ENCODE measurements at regions not wholly inside any gene's neighbourhood (a gene's known extent, or its start where the extent isn't known, plus 50 kb on each side); places are given as distances from the start of the nearest gene placed in this dataset.
A peak's percentile ranks its signal among the peaks of the same experiment; 100 is the strongest.
"Not testable (repeated sequence)": the region's sequence is repeated elsewhere in the genome, so short reads cannot be mapped to it uniquely, and the experiment has no call there.

- DNase-seq: no peak
These were observed 288.1 kb upstream of the POU1F1 start for GRCh38 chr3:87564438-87564837.

- DNase-seq: no peak
These were observed 287.3 kb upstream of the POU1F1 start for GRCh38 chr3:87563712-87564111.

- no peak for DNase-seq
These were observed 282.1 kb upstream of the POU1F1 start for GRCh38 chr3:87558492-87558891.

GRCh38 chr3:87555290-87555689 lies 278.9 kb upstream of the POU1F1 start:
- no peak for DNase-seq

GRCh38 chr3:87553058-87553457 lies 276.7 kb upstream of the POU1F1 start:
- DNase-seq: no peak

GRCh38 chr3:87550892-87551291 lies 274.5 kb upstream of the POU1F1 start:
- no peak for DNase-seq

- DNase-seq: no peak
These were observed 272.8 kb upstream of the POU1F1 start for GRCh38 chr3:87549208-87549607.

GRCh38 chr3:87548271-87548670 lies 271.9 kb upstream of the POU1F1 start:
- DNase-seq: no peak

- DNase-seq: no peak
These were observed 269.8 kb upstream of the POU1F1 start for GRCh38 chr3:87546216-87546615.

- DNase-seq: not testable (repeated sequence)
These were observed 267.0 kb upstream of the POU1F1 start for GRCh38 chr3:87543408-87543807.

GRCh38 chr3:87541723-87542122 lies 265.3 kb upstream of the POU1F1 start:
- DNase-seq: no peak

GRCh38 chr3:87538722-87539121 lies 262.3 kb upstream of the POU1F1 start:
- DNase-seq: not testable (repeated sequence)

GRCh38 chr3:87509401-87509800 lies 233.0 kb upstream of the POU1F1 start:
- DNase-seq: no peak

- DNase-seq: no peak
These were observed 232.5 kb upstream of the POU1F1 start for GRCh38 chr3:87508921-87509320.

- no peak for DNase-seq
These were observed 231.4 kb upstream of the POU1F1 start for GRCh38 chr3:87507753-87508152.

- DNase-seq: peak; percentile 13
These were observed 227.6 kb upstream of the POU1F1 start for GRCh38 chr3:87503900-87504498.

- DNase-seq: no peak
These were observed 224.7 kb upstream of the POU1F1 start for GRCh38 chr3:87501076-87501475.

GRCh38 chr3:87498358-87499080 lies 222.1 kb upstream of the POU1F1 start:
- no peak for DNase-seq

GRCh38 chr3:87495938-87496337 lies 219.6 kb upstream of the POU1F1 start:
- DNase-seq: no peak

- no peak for DNase-seq
These were observed 217.9 kb upstream of the POU1F1 start for GRCh38 chr3:87494264-87494663.

- no peak for DNase-seq
These were observed 215.5 kb upstream of the POU1F1 start for GRCh38 chr3:87491843-87492242.

- DNase-seq: no peak
These were observed 213.5 kb upstream of the POU1F1 start for GRCh38 chr3:87489892-87490291.

GRCh38 chr3:87488765-87489164 lies 212.4 kb upstream of the POU1F1 start:
- DNase-seq: no peak

- DNase-seq: not testable (repeated sequence)
These were observed 210.3 kb upstream of the POU1F1 start for GRCh38 chr3:87486635-87487034.

- no peak for DNase-seq
These were observed 209.7 kb upstream of the POU1F1 start for GRCh38 chr3:87486115-87486514.
